GM13976 (cell line): ENCODE measurements at regions not wholly inside any gene's neighbourhood (a gene's known extent, or its start where the extent isn't known, plus 50 kb on each side); places are given as distances from the start of the nearest gene placed in this dataset.

Experiments used
- DNase-seq: peaks from one replicate; pipeline ENCODE4 v3.0.0; 2012; ENCODE audit warnings: low spot score
- CTCF ChIP-seq: IDR thresholded peaks from 2 replicates; pipeline ENCODE4 v1.5.1; 2012; ENCODE audit warnings: borderline replicate concordance, mild to moderate bottlenecking; ENCODE audit not compliant: insufficient read depth; ENCODE audit errors: extremely low read depth, missing control alignments, control extremely low read depth
- in situ Hi-C: fragments of 300-500 bp; cut with MboI; formaldehyde crosslinking; loops from one replicate; pipeline ENCODE4 v1.12.0; 2022; ENCODE audit warnings: low sequenced_read_pairs, mixed read lengths, inconsistent platforms; ENCODE audit not compliant: unreplicated experiment

GRCh38 chr10:50988792-50989191, 85.5 kb upstream of the PRKG1 start:
- peak; percentile 18 for TF ChIP-seq CTCF
- DNase-seq: no peak
- in situ Hi-C loops: no loop called here

GRCh38 chr10:50990568-50991455, 83.5 kb upstream of the PRKG1 start:
- TF ChIP-seq CTCF: no peak
- in situ Hi-C loops: no loop called here
- DNase-seq: peak; percentile 32

GRCh38 chr10:50991456-50992355, 82.6 kb upstream of the PRKG1 start:
- no peak for DNase-seq
- in situ Hi-C loops: no loop called here

GRCh38 chr10:50992356-50992901, 81.9 kb upstream of the PRKG1 start:
- TF ChIP-seq CTCF: no peak
- in situ Hi-C loops: no loop called here
- DNase-seq: no peak

More at GRCh38 chr10:50991456-50992355, 82.6 kb upstream of the PRKG1 start:
- TF ChIP-seq CTCF: no peak

- in situ Hi-C loops: no loop called here
- no peak for TF ChIP-seq CTCF
- no peak for DNase-seq
Measured at GRCh38 chr10:50992972-50993766, 81.1 kb upstream of the PRKG1 start.
